Lung (tissue), 11 donors: ENCODE measurements at regions not wholly inside any gene's neighbourhood (a gene's known extent, or its start where the extent isn't known, plus 50 kb on each side); places are given as distances from the start of the nearest gene placed in this dataset.

ENCODE experiments used
- ATAC-seq: fragments of 200-7000 bp; cut with Tn5 transposase; one replicate; pipeline ENCODE4 v1.9.1; 2020; ENCODE audit warnings: moderate number of reproducible peaks; ENCODE audit not compliant: insufficient read depth, low FRiP score
- DNase-seq, 3 donors: peaks; one replicate each; pipeline ENCODE4 v3.0.0-alpha.2; 2013 to 2017
- H3K27ac ChIP-seq, 2 donors: one replicate each; pipeline ENCODE4 v1.5.1; 2013; ENCODE audit warnings: mild to moderate bottlenecking in 2 of 2, moderate library complexity in 2 of 2, control low read depth in 1 of 2, inconsistent platforms in 1 of 2, low read depth in 1 of 2, low read length in 1 of 2
- H3K27me3 ChIP-seq, 3 donors: one replicate each; pipeline ENCODE4 v1.5.1; 2013; ENCODE audit warnings: low read length in 2 of 3; ENCODE audit not compliant: control insufficient read depth in 3 of 3, insufficient read depth in 3 of 3
- H3K36me3 ChIP-seq, 4 donors: one replicate each; pipeline ENCODE4 v1.5.1; 2013; ENCODE audit warnings: low read length in 4 of 4, mild to moderate bottlenecking in 1 of 4, moderate library complexity in 1 of 4; ENCODE audit not compliant: control insufficient read depth in 4 of 4, insufficient read depth in 4 of 4
- H3K4me1 ChIP-seq, 5 donors: one replicate each; pipeline ENCODE4 v1.5.1; 2013; ENCODE audit warnings: low read length in 5 of 5, mild to moderate bottlenecking in 2 of 5, moderate library complexity in 1 of 5; ENCODE audit not compliant: control insufficient read depth in 5 of 5, insufficient read depth in 5 of 5
- H3K4me3 ChIP-seq: one replicate; pipeline ENCODE4 v1.5.1; 2013; ENCODE audit warnings: mild to moderate bottlenecking, control low read depth, moderate library complexity
- H3K9ac ChIP-seq, 2 donors: one replicate each; pipeline ENCODE4 v1.5.1; 2013; ENCODE audit warnings: low read length in 2 of 2, control low read depth in 1 of 2; ENCODE audit not compliant: insufficient read depth in 1 of 2
- H3K9me3 ChIP-seq, 4 donors: one replicate each; pipeline ENCODE4 v1.5.1; 2013; ENCODE audit warnings: low read length in 3 of 4, mild to moderate bottlenecking in 1 of 4, moderate library complexity in 1 of 4; ENCODE audit not compliant: control insufficient read depth in 4 of 4, insufficient read depth in 3 of 4
- WGBS, 2 donors: extraction: QIAGEN DNeasy Blood & Tissue Kit; methylation state at CpG; one replicate each; pipeline ENCODE4 v1.1.7; 2013; 5-methylcytosine and 5-hydroxymethylcytosine counted together
- TF ChIP-seq, protein P1 (sequence below): IDR thresholded peaks from 2 replicates; pipeline ENCODE4 v1.5.1; 2012; ENCODE audit warnings: mild to moderate bottlenecking; ENCODE audit errors: control extremely low read depth, extremely low read depth
- donor health status: control.
- donor health status: control.
- donor health status: Bipolar disorder and iron deficiency.
- donor health status: healthy.
- donor health status: DM: yes; HTN: yes; CAD: no.

DNA sequence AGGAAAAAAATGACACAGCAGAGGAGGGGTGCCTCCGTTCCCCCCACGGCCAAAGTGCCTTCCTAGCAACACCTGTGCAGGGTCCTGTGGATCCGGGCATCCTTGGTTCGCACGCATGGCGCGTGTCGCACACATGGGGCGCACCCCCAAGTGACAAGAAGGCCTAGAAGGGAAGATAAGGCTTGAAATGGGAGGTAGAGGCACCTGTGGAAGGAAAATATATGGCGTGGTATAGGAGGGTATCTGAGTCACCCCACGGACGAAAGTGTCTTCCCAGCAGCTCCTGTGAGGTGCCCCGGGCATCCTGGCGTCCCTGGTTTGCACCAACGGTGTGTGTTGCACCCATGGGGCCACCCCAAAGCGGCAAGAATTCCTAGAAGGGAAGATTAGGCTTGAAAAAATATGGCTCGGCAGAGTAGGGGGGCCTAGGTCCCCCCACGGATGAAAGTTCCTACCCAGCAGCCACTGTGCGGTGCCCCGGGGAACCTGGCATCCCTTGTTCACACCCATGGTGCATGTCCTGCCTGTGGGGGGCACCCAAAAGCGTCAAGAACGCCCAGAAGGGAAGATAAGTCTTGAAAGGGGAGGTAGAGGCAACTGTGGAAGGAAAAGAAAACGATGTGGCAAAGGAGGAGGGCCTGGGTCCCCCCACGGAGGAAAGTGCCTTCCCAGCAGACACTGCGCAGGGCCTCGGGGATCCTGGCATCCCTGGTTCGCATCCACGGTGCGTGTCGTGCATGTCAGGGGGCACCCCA lies 280.0 kb downstream of the ALG10 start:
- no peaks in the 10 kb centered on the region for H3K4me1 ChIP-seq
- no peak for DNase-seq
- WGBS, 2 donors: 76 to 77% methylated on average over 30 of the region's 30 CpGs
- H3K27ac ChIP-seq: no peak overlapping the region
- TF ChIP-seq, protein P1, sequence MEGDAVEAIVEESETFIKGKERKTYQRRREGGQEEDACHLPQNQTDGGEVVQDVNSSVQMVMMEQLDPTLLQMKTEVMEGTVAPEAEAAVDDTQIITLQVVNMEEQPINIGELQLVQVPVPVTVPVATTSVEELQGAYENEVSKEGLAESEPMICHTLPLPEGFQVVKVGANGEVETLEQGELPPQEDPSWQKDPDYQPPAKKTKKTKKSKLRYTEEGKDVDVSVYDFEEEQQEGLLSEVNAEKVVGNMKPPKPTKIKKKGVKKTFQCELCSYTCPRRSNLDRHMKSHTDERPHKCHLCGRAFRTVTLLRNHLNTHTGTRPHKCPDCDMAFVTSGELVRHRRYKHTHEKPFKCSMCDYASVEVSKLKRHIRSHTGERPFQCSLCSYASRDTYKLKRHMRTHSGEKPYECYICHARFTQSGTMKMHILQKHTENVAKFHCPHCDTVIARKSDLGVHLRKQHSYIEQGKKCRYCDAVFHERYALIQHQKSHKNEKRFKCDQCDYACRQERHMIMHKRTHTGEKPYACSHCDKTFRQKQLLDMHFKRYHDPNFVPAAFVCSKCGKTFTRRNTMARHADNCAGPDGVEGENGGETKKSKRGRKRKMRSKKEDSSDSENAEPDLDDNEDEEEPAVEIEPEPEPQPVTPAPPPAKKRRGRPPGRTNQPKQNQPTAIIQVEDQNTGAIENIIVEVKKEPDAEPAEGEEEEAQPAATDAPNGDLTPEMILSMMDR: no peak
- peaks cover 0 to 73% (median 4%) of the 10 kb centered on the region in 4 donors for H3K9me3 ChIP-seq
- H3K27me3 ChIP-seq: no peaks in the 10 kb centered on the region
- no peak overlapping the region for H3K4me3 ChIP-seq
- no peak overlapping the region for H3K9ac ChIP-seq
- no peak for ATAC-seq
- no peaks in the 10 kb centered on the region for H3K36me3 ChIP-seq

DNA sequence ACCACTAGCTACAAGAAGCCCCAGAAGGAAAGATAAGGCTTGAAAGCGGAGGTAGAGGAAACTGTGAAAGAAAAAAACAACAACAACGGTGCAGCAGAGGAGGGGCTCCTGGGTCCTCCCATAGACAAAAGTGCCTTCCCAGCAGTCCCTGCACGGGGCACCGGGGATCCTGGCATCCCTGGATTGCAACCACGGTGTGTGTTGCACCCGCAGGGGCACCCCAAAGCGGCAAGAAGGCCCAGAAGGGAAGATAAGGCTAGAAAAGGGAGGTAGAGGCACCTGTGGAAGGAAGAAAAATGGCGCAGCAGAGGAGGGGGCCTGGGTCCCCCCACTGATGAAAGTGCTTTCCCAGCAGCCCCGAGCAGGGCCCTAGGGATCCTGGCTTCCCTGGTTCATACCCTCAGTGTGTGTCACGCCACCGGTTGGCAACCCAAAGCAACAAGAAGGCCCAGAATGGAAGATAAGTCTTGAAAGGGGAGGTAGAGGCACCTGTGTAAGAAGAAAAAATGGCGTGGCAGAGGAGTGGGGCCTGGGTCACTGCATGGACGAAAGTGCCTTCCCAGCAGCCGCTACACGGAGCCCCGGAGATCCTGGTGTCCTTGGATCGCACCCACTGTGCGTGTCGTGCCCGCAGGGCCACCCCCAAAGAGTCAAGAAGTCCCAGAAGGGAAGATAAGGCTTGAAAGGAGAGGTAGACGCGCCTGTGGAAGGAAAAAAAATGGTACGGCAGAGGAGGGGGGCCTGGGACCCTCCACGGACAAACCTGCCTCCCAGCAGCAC lies 281.0 kb downstream of the ALG10 start:
- Histone ChIP-seq H3K27ac (no peak overlapping the region), H3K36me3 (no peaks in the 10 kb centered on the region), H3K4me1 (no peaks in the 10 kb centered on the region), H3K4me3 (no peak overlapping the region), H3K27me3 (no peaks in the 10 kb centered on the region), H3K9ac (no peak overlapping the region), H3K9me3 (peaks cover 0 to 71% (median 2%) of the 10 kb centered on the region in 4 donors)
- 78 to 79% methylated on average over 24 of the region's 24 CpGs for WGBS, 2 donors
- DNase-seq (no peak), ATAC-seq (no peak)
- TF ChIP-seq, protein P1: no peak

DNA sequence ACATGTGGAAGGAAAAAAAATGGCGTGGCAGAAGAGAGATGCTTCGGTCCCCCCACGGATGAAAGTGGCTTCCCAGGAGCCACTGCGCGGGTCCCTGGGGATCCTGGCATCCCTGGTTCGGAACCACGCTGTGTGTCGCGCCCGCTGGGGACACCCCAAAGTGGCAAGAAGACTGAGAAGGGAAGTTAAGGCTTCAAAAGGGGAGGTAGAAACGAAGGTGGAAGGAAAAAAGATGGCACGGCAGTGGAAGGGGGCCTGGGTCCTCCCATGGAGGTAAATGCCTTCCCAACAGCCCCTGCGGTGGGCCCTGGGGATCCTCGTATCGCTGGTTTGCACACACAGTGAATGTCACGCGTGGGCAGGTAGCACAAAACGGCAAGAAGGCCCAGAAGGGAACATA lies 281.7 kb downstream of the ALG10 start:
- no peak overlapping the region for H3K9ac ChIP-seq
- TF ChIP-seq, protein P1: no peak
- ATAC-seq (no peak), DNase-seq (no peak)
- 76 to 78% methylated on average over 18 of the region's 18 CpGs for WGBS, 2 donors
- peaks cover 0 to 71% (median 2%) of the 10 kb centered on the region in 4 donors for H3K9me3 ChIP-seq
- no peak overlapping the region for H3K27ac ChIP-seq
- H3K36me3 ChIP-seq: no peaks in the 10 kb centered on the region
- no peaks in the 10 kb centered on the region for H3K27me3 ChIP-seq
- no peaks in the 10 kb centered on the region for H3K4me1 ChIP-seq
- H3K4me3 ChIP-seq: no peak overlapping the region
